ENCODE measurements at regions not wholly inside any gene's neighbourhood (a gene's known extent, or its start where the extent isn't known, plus 50 kb on each side); places are given as distances from the start of the nearest gene placed in this dataset.
"Not testable (repeated sequence)": the region's sequence is repeated elsewhere in the genome, so short reads cannot be mapped to it uniquely, and the experiment has no call there.

GRCh38 chr15:75100679-75101078 is 77.3 kb downstream of the PPCDC start:
- FAIRE-seq: no peak

- no peak for FAIRE-seq
These were observed 81.6 kb downstream of the PPCDC start for GRCh38 chr15:75104804-75105557.

- FAIRE-seq: no peak
These were observed 84.1 kb downstream of the PPCDC start for GRCh38 chr15:75107516-75107907.

GRCh38 chr15:75107908-75108838 is 84.8 kb downstream of the PPCDC start:
- no peak for FAIRE-seq

GRCh38 chr15:75109021-75109735 is 85.8 kb downstream of the PPCDC start:
- no peak for FAIRE-seq

GRCh38 chr15:75109736-75110130 is 86.3 kb downstream of the PPCDC start:
- no peak for FAIRE-seq

- FAIRE-seq: no peak
These were observed 89.0 kb downstream of the PPCDC start for GRCh38 chr15:75112278-75112847.

- no peak for FAIRE-seq
These were observed 88.7 kb upstream of the C15orf39 start for GRCh38 chr15:75112848-75113492.

GRCh38 chr15:75114327-75114726 is 87.4 kb upstream of the C15orf39 start:
- FAIRE-seq: no peak

- FAIRE-seq: no peak
These were observed 86.9 kb upstream of the C15orf39 start for GRCh38 chr15:75114796-75115195.

- FAIRE-seq: not testable (repeated sequence)
These were observed 86.2 kb upstream of the C15orf39 start for GRCh38 chr15:75115411-75115913.

GRCh38 chr15:75116143-75116542 is 85.5 kb upstream of the C15orf39 start:
- not testable (repeated sequence) for FAIRE-seq

GRCh38 chr15:75117993-75118392 is 83.7 kb upstream of the C15orf39 start:
- FAIRE-seq: no peak

GRCh38 chr15:75119312-75119711 is 82.4 kb upstream of the C15orf39 start:
- FAIRE-seq: not testable (repeated sequence)

- no peak for FAIRE-seq
These were observed 80.2 kb upstream of the C15orf39 start for GRCh38 chr15:75121491-75121890.

- FAIRE-seq: peak; percentile 95
These were observed 78.3 kb upstream of the C15orf39 start for GRCh38 chr15:75123395-75123794.

- not testable (repeated sequence) for FAIRE-seq
These were observed 77.4 kb upstream of the C15orf39 start for GRCh38 chr15:75124278-75124677.

- no peak for FAIRE-seq
These were observed 75.7 kb upstream of the C15orf39 start for GRCh38 chr15:75125935-75126334.

GRCh38 chr15:75126864-75127580 is 74.7 kb upstream of the C15orf39 start:
- FAIRE-seq: no peak

GRCh38 chr15:75129788-75130187 is 71.9 kb upstream of the C15orf39 start:
- FAIRE-seq: no peak

GRCh38 chr15:75131269-75131643 is 70.4 kb upstream of the C15orf39 start:
- no peak for FAIRE-seq

Measured in endometrium (tissue), 2 donors.